H1 (cell line): ENCODE measurements at regions not wholly inside any gene's neighbourhood (a gene's known extent, or its start where the extent isn't known, plus 50 kb on each side); places are given as distances from the start of the nearest gene placed in this dataset.
"Not testable (repeated sequence)": the region's sequence is repeated elsewhere in the genome, so short reads cannot be mapped to it uniquely, and the experiment has no call there.

Source experiments
- CTCF ChIA-PET: fragments of 300-600 bp; sonication (Branson Sonifier 250); formaldehyde crosslinking; loops from one replicate; lab custom pipeline; 2021; ENCODE audit not compliant: partially characterized antibody; lab: Charles Lee
- POLR2A ChIA-PET: fragments of 300-600 bp; sonication (Branson Sonifier 250); formaldehyde crosslinking; loops from one replicate; lab custom pipeline; 2021; ENCODE audit warnings: inconsistent platforms; ENCODE audit not compliant: partially characterized antibody; lab: Charles Lee
- DNase-seq, 2 experiments: peaks; one replicate each; pipeline versions ENCODE4 v3.0.0 to v3.0.0-alpha.2; 2010 to 2022; ENCODE audit warnings: low spot score in 2 of 2, low read depth in 1 of 2, mixed read lengths in 1 of 2
- FAIRE-seq: peaks from 2 replicates; lab custom pipeline; 2011; peaks lifted over from hg19 to GRCh38; lab: Jason Lieb, UNC
- H2AFZ ChIP-seq: 2 replicates; pipeline ENCODE4 v1.8.1; 2012; ENCODE audit warnings: low read length, inconsistent platforms
- H2AK5ac ChIP-seq: 2 replicates; pipeline ENCODE4 v1.6.1; 2013; ENCODE audit warnings: low read depth, low read length
- H2BK120ac ChIP-seq: replicated peaks from 2 replicates; pipeline ENCODE3; 2013; ENCODE audit warnings: low read depth, low read length, inconsistent platforms
- H2BK12ac ChIP-seq: 2 replicates; pipeline ENCODE4 v1.6.1; 2013; ENCODE audit warnings: low read depth, low read length
- H2BK15ac ChIP-seq: 2 replicates; pipeline ENCODE4 v1.6.1; 2013; ENCODE audit warnings: low read length
- H2BK20ac ChIP-seq: 2 replicates; pipeline ENCODE4 v1.6.1; 2013; ENCODE audit warnings: low read length
- H2BK5ac ChIP-seq: 2 replicates; pipeline ENCODE4 v1.6.1; 2013; ENCODE audit warnings: low read depth, low read length
- H3K14ac ChIP-seq: 2 replicates; pipeline ENCODE4 v1.6.1; 2013; ENCODE audit warnings: inconsistent platforms; ENCODE audit not compliant: insufficient read length
- H3K18ac ChIP-seq: 2 replicates; pipeline ENCODE4 v1.6.1; 2013; ENCODE audit warnings: low read length; ENCODE audit errors: extremely low read depth
- H3K23ac ChIP-seq: 2 replicates; pipeline ENCODE4 v1.6.1; 2013; ENCODE audit warnings: inconsistent platforms; ENCODE audit not compliant: insufficient read length
- H3K23me2 ChIP-seq: 2 replicates; pipeline ENCODE4 v1.6.1; 2013; ENCODE audit warnings: low read depth, low read length
- H3K27ac ChIP-seq: 2 replicates; pipeline ENCODE4 v1.6.1; 2011; ENCODE audit warnings: low read depth, low read length, inconsistent platforms
- H3K27me3 ChIP-seq, 4 experiments: replicated peaks in 1 of 4; 1 replicate in 1 of 4; 2 replicates in 3 of 4; pipeline versions ENCODE4 v1.6.1 to v1.8.1; 2011 to 2013; ENCODE audit warnings: low read length in 3 of 4, mild to moderate bottlenecking in 3 of 4, inconsistent platforms in 2 of 4, mixed read lengths in 2 of 4, moderate library complexity in 1 of 4; ENCODE audit not compliant: control insufficient read depth in 3 of 4, insufficient read depth in 3 of 4; ENCODE audit errors: extremely low read depth in 1 of 4
- H3K36me3 ChIP-seq, 4 experiments: 2 replicates each; pipeline versions ENCODE4 v1.6.1 to v1.8.1; 2011 to 2013; ENCODE audit warnings: mild to moderate bottlenecking in 4 of 4, low read length in 3 of 4, moderate library complexity in 2 of 4, control low read depth in 1 of 4, inconsistent platforms in 1 of 4; ENCODE audit not compliant: insufficient read depth in 4 of 4, control insufficient read depth in 2 of 4
- H3K4ac ChIP-seq: replicated peaks from 2 replicates; pipeline ENCODE3; 2013; ENCODE audit warnings: low read length, low read depth, mixed read lengths, inconsistent platforms; ENCODE audit not compliant: insufficient read length
- H3K4me1 ChIP-seq, 4 experiments: replicated peaks in 1 of 4; 1 replicate in 1 of 4; 2 replicates in 3 of 4; pipeline versions ENCODE4 v1.6.1 to v1.8.1; 2011 to 2013; ENCODE audit warnings: low read length in 3 of 4, inconsistent platforms in 2 of 4, mixed read lengths in 1 of 4; ENCODE audit not compliant: insufficient read depth in 4 of 4, control insufficient read depth in 3 of 4
- H3K4me2 ChIP-seq, 2 experiments: 2 replicates each; pipeline versions ENCODE4 v1.6.1 to v1.8.1; 2011 to 2013; ENCODE audit warnings: low read depth in 2 of 2, low read length in 2 of 2, control low read depth in 1 of 2, inconsistent platforms in 1 of 2, mild to moderate bottlenecking in 1 of 2; ENCODE audit not compliant: insufficient read depth in 1 of 2
- H3K4me3 ChIP-seq, 4 experiments: fragments of 200-600, 300-600 bp in 1 of 4; sonication (generic), shearing (Covaris generic), sonication (Bioruptor Twin) in 1 of 4; 2 replicates each; pipeline versions ENCODE4 v1.5.1 to v1.8.1; 2011 to 2016; ENCODE audit warnings: low read length in 4 of 4, low read depth in 3 of 4, control low read depth in 2 of 4, inconsistent platforms in 2 of 4, mild to moderate bottlenecking in 2 of 4, mixed read lengths in 1 of 4, moderate library complexity in 1 of 4; ENCODE audit not compliant: insufficient read depth in 2 of 4; ENCODE audit errors: extremely low read depth in 1 of 4
- H3K56ac ChIP-seq: replicated peaks from 2 replicates; pipeline ENCODE3; 2013; ENCODE audit warnings: low read depth, mild to moderate bottlenecking, mixed read lengths, low read length, inconsistent platforms; ENCODE audit not compliant: insufficient read length
- H3K79me1 ChIP-seq: 2 replicates; pipeline ENCODE4 v1.6.1; 2013; ENCODE audit warnings: low read depth, low read length, control low read depth
- H3K79me2 ChIP-seq, 2 experiments: 2 replicates each; pipeline versions ENCODE4 v1.6.1 to v1.8.1; 2012 to 2013; ENCODE audit warnings: low read length in 2 of 2, mild to moderate bottlenecking in 2 of 2, inconsistent platforms in 1 of 2; ENCODE audit not compliant: insufficient read depth in 2 of 2, control insufficient read depth in 1 of 2
- H3K9ac ChIP-seq, 4 experiments: replicated peaks in 1 of 4; 1 replicate in 1 of 4; 2 replicates in 3 of 4; pipeline versions ENCODE4 v1.6.1 to v1.8.1; 2011 to 2013; ENCODE audit warnings: low read depth in 3 of 4, low read length in 3 of 4, control low read depth in 2 of 4, mild to moderate bottlenecking in 2 of 4, moderate library complexity in 2 of 4, inconsistent platforms in 1 of 4; ENCODE audit errors: extremely low read depth in 1 of 4
- H3K9me3 ChIP-seq, 2 experiments: 2 replicates each; pipeline versions ENCODE4 v1.6.1 to v1.8.1; 2012 to 2013; ENCODE audit warnings: mild to moderate bottlenecking in 2 of 2, moderate library complexity in 2 of 2, control low read depth in 1 of 2, inconsistent platforms in 1 of 2, low read depth in 1 of 2, low read length in 1 of 2, mixed read lengths in 1 of 2; ENCODE audit not compliant: insufficient read depth in 2 of 2
- H4K20me1 ChIP-seq, 2 experiments: replicated peaks in 1 of 2; 2 replicates each; pipeline versions ENCODE3 to v1.8.1; 2011 to 2013; ENCODE audit warnings: inconsistent platforms in 2 of 2, low read length in 2 of 2, mild to moderate bottlenecking in 1 of 2; ENCODE audit not compliant: insufficient read depth in 2 of 2, control insufficient read depth in 1 of 2
- H4K5ac ChIP-seq: 2 replicates; pipeline ENCODE4 v1.6.1; 2013; ENCODE audit warnings: low read length, low read depth, mixed read lengths, inconsistent platforms; ENCODE audit not compliant: insufficient read length
- H4K8ac ChIP-seq: 2 replicates; pipeline ENCODE4 v1.8.0; 2013; ENCODE audit warnings: mild to moderate bottlenecking, moderate library complexity, low read length, inconsistent platforms; ENCODE audit not compliant: insufficient read depth; ENCODE audit errors: extremely low read depth
- H4K91ac ChIP-seq: replicated peaks from 2 replicates; pipeline ENCODE3; 2013; ENCODE audit warnings: low read length, mixed read lengths, inconsistent platforms; ENCODE audit not compliant: insufficient read length
- NANOG ChIP-seq: IDR thresholded peaks from 2 replicates; pipeline ENCODE4 v1.6.1; 2011; ENCODE audit warnings: low read length, low read depth, mild to moderate bottlenecking, inconsistent platforms; ENCODE audit not compliant: insufficient read depth, poor library complexity, severe bottlenecking
- YY1 ChIP-seq: IDR thresholded peaks from 2 replicates; pipeline ENCODE4 v1.6.1; 2011; ENCODE audit warnings: low read depth, mild to moderate bottlenecking, low read length
- WGBS, 2 experiments: shearing (Covaris generic) in 1 of 2; methylation state at CpG; one replicate each; pipeline versions ENCODE4 v1.1.6 to v1.1.7; 2013 to 2015; ENCODE audit warnings: low lambda C conversion rate in 2 of 2, mixed read lengths in 2 of 2, inconsistent platforms in 1 of 2, low coverage in 1 of 2, missing lambda C conversion rate in 1 of 2; ENCODE audit not compliant: insufficient replicate concordance in 2 of 2, insufficient coverage in 1 of 2, insufficient read length in 1 of 2; ENCODE audit errors: extremely low coverage in 1 of 2, missing lambda C conversion rate in 1 of 2; 5-methylcytosine and 5-hydroxymethylcytosine counted together

DNA sequence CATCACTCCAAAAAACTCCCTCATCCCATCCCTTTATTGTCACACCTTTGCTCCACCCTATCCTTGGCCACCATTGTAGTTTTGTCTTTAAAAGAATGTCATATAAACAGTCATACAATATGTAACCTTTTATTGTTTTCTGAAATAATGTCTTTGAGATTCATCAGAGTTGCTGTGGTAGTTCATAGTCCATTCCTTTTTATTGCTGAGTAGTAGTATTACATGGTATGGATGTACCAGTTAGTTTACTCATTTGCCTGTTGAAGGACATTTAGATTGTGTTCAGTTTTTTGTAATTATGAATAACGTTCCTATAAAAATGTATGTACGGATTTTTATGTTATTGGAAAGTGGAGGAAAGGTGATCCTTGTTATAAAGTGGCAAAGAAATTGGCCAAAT lies 171.8 kb upstream of the GCFC2 start:
- TF ChIP-seq NANOG: no peak
- TF ChIP-seq YY1: no peak
- TF ChIP-seq, all 59 proteins: peak for 0
- Histone ChIP-seq H4K91ac (no peak overlapping the region), H3K36me3 (no peaks in the 10 kb centered on the region), H2BK15ac (no peak overlapping the region), H2BK5ac (no peak overlapping the region), H3K27me3 (no peaks in the 10 kb centered on the region), H3K4me1 (no peaks in the 10 kb centered on the region), H3K79me2 (no peaks in the 10 kb centered on the region), H3K27ac (no peak overlapping the region), H2AFZ (no peak overlapping the region), H3K4ac (no peak overlapping the region), H2BK12ac (no peak overlapping the region), H3K14ac (no peak overlapping the region), H2BK120ac (no peak overlapping the region), H4K5ac (no peak overlapping the region), H3K18ac (no peak overlapping the region), H2BK20ac (no peak overlapping the region), H3K23me2 (no peaks in the 10 kb centered on the region), H3K23ac (no peak overlapping the region), H3K9me3 (no peaks in the 10 kb centered on the region), H2AK5ac (no peak overlapping the region), H3K79me1 (no peaks in the 10 kb centered on the region), H3K4me2 (no peak overlapping the region), H4K20me1 (no peaks in the 10 kb centered on the region), H4K8ac (no peak overlapping the region), H3K4me3 (no peak overlapping the region), H3K56ac (no peak overlapping the region), H3K9ac (no peak overlapping the region)
- no peak for FAIRE-seq
- POLR2A ChIA-PET: no interaction called here
- CTCF ChIA-PET: no interaction called here
- no peak for DNase-seq
- WGBS, 2 experiments: 93 to 100% methylated on average over 2 of the region's 2 CpGs

DNA sequence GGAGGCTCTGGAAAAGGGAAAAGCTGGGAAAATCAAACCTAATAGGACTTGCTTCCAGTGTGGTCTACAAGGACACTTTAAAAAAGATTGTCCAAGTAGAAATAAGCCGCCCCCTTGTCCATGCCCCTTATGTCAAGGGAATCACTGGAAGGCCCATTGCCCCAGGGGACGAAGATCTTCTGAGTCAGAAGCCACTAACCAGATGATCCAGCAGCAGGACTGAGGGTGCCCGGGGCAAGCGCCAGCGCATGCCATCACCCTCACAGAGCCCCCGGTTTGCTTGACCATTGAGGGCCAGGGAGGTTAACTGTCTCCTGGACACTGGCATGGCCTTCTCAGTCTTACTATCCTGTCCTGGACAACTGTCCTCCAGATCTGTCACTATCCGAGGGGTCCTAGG lies 164.9 kb upstream of the GCFC2 start:
- H4K20me1 ChIP-seq, H2BK12ac ChIP-seq, H3K27ac ChIP-seq, H3K4me1 ChIP-seq, CTCF ChIA-PET, H3K36me3 ChIP-seq, H2BK20ac ChIP-seq, H3K56ac ChIP-seq, H3K79me2 ChIP-seq, POLR2A ChIA-PET, DNase-seq, H2BK120ac ChIP-seq, H3K23me2 ChIP-seq, FAIRE-seq, H2BK15ac ChIP-seq, H3K9me3 ChIP-seq, H3K79me1 ChIP-seq, H3K9ac ChIP-seq, H3K23ac ChIP-seq, H2AK5ac ChIP-seq, H2AFZ ChIP-seq, H3K18ac ChIP-seq, H3K4ac ChIP-seq, H2BK5ac ChIP-seq, H4K8ac ChIP-seq, H4K91ac ChIP-seq, H3K14ac ChIP-seq, H3K4me3 ChIP-seq, H3K4me2 ChIP-seq, H4K5ac ChIP-seq: not testable (repeated sequence)
- peaks cover 5 to 19% (median 18%) of the 10 kb centered on the region in 4 experiments for H3K27me3 ChIP-seq
- 95% methylated on average over 6 of the region's 7 CpGs; no CpG with 5 or more reads in 1 of the 2 experiments for WGBS, 2 experiments
